Uterus (tissue), 2 donors: ENCODE measurements at regions not wholly inside any gene's neighbourhood (a gene's known extent, or its start where the extent isn't known, plus 50 kb on each side); places are given as distances from the start of the nearest gene placed in this dataset.

ENCODE experiments used
- POLR2A ChIP-seq, 2 donors: fragments of 450-650 bp; IDR thresholded peaks; one replicate each; pipeline ENCODE4 v1.6.1; 2016; ENCODE audit warnings: antibody characterized with exemption in 2 of 2, mild to moderate bottlenecking in 1 of 2, moderate library complexity in 1 of 2
- TF ChIP-seq, protein P1 (sequence below), 4 experiments: fragments of 200-600 bp in 2 of 4; fragments of 450-650 bp in 2 of 4; sonication (generic) in 2 of 4; IDR thresholded peaks; one replicate each; pipeline ENCODE4 v1.5.1; 2016 to 2019; ENCODE audit warnings: antibody characterized with exemption in 4 of 4, mild to moderate bottlenecking in 2 of 4, moderate library complexity in 1 of 4

DNA sequence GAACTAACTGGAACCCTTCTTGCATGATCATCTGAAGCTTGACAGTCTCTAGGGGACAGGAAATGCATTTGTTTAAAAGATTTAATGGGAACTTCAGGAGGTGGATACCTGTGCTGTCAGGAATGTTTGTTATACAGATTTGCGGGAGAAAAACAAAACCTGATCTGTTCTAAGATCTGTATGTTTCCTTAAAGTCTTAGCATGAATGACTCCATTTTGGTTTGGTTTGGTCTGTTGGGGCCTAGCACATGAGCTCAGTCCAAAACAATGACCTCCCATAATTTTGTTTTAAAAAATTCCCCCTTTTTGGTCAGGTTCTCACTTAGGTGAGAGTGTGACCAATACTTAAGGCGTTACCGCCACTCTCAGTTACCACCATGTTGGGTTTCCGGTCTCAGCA lies 138.7 kb downstream of the AKR1D1 start:
- TF ChIP-seq, protein P1, sequence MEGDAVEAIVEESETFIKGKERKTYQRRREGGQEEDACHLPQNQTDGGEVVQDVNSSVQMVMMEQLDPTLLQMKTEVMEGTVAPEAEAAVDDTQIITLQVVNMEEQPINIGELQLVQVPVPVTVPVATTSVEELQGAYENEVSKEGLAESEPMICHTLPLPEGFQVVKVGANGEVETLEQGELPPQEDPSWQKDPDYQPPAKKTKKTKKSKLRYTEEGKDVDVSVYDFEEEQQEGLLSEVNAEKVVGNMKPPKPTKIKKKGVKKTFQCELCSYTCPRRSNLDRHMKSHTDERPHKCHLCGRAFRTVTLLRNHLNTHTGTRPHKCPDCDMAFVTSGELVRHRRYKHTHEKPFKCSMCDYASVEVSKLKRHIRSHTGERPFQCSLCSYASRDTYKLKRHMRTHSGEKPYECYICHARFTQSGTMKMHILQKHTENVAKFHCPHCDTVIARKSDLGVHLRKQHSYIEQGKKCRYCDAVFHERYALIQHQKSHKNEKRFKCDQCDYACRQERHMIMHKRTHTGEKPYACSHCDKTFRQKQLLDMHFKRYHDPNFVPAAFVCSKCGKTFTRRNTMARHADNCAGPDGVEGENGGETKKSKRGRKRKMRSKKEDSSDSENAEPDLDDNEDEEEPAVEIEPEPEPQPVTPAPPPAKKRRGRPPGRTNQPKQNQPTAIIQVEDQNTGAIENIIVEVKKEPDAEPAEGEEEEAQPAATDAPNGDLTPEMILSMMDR (IDR thresholded peaks at IDR 0.05) = no peak
- no peak for TF ChIP-seq POLR2A (IDR thresholded peaks at IDR 0.05)
